ENCODE measurements at regions not wholly inside any gene's neighbourhood (a gene's known extent, or its start where the extent isn't known, plus 50 kb on each side); places are given as distances from the start of the nearest gene placed in this dataset.

GRCh38 chr6:126616866-126617265, 277.0 kb downstream of the CENPW start:
- TF ChIP-seq CTCF (IDR thresholded peaks at IDR 0.05; ENCODE audit: borderline replicate concordance, insufficient read depth, low read depth, low read length), result no peak
- H3K4me3 ChIP-seq (ENCODE audit: low read depth, low read length), result no peak overlapping the region

- H3K4me3 ChIP-seq (ENCODE audit: low read depth, low read length), result no peak overlapping the region
- no peak for TF ChIP-seq CTCF (IDR thresholded peaks at IDR 0.05; ENCODE audit: borderline replicate concordance, insufficient read depth, low read depth, low read length)
Observed at GRCh38 chr6:126618639-126619343, 278.9 kb downstream of the CENPW start.

- no peak for TF ChIP-seq CTCF (IDR thresholded peaks at IDR 0.05; ENCODE audit: borderline replicate concordance, insufficient read depth, low read depth, low read length)
- H3K4me3 ChIP-seq (ENCODE audit: low read depth, low read length), result no peak overlapping the region
Observed at GRCh38 chr6:126620719-126621118, 280.8 kb downstream of the CENPW start.

- H3K4me3 ChIP-seq (ENCODE audit: low read depth, low read length), result no peak overlapping the region
- no peak for TF ChIP-seq CTCF (IDR thresholded peaks at IDR 0.05; ENCODE audit: borderline replicate concordance, insufficient read depth, low read depth, low read length)
Observed at GRCh38 chr6:126625019-126625418, 285.1 kb downstream of the CENPW start.

GRCh38 chr6:126628125-126628524, 288.2 kb downstream of the CENPW start:
- peak; percentile 42; the same call in 1 of the 2 replicates for TF ChIP-seq CTCF (IDR thresholded peaks at IDR 0.05; ENCODE audit: borderline replicate concordance, insufficient read depth, low read depth, low read length)

GRCh38 chr6:126631363-126631762, 291.4 kb downstream of the CENPW start:
- TF ChIP-seq CTCF (IDR thresholded peaks at IDR 0.05; ENCODE audit: borderline replicate concordance, insufficient read depth, low read depth, low read length), result no peak
- no peak overlapping the region for H3K4me3 ChIP-seq (ENCODE audit: low read depth, low read length)

More at GRCh38 chr6:126628125-126628524, 288.2 kb downstream of the CENPW start:
- no peak overlapping the region for H3K4me3 ChIP-seq (ENCODE audit: low read depth, low read length)

- H3K4me3 ChIP-seq (ENCODE audit: low read depth, low read length), result no peak overlapping the region
- no peak for TF ChIP-seq CTCF (IDR thresholded peaks at IDR 0.05; ENCODE audit: borderline replicate concordance, insufficient read depth, low read depth, low read length)
Observed at GRCh38 chr6:126632271-126632670, 292.4 kb downstream of the CENPW start.
